HG03520 (cell line): ENCODE measurements at regions not wholly inside any gene's neighbourhood (a gene's known extent, or its start where the extent isn't known, plus 50 kb on each side); places are given as distances from the start of the nearest gene placed in this dataset.

Source experiments
- ATAC-seq: cut with Tn5 transposase; IDR thresholded peaks from one replicate; pipeline ENCODE4 v1.9.1; 2021; ENCODE audit warnings: mild to moderate bottlenecking, moderate library complexity; ENCODE audit not compliant: unreplicated experiment

DNA sequence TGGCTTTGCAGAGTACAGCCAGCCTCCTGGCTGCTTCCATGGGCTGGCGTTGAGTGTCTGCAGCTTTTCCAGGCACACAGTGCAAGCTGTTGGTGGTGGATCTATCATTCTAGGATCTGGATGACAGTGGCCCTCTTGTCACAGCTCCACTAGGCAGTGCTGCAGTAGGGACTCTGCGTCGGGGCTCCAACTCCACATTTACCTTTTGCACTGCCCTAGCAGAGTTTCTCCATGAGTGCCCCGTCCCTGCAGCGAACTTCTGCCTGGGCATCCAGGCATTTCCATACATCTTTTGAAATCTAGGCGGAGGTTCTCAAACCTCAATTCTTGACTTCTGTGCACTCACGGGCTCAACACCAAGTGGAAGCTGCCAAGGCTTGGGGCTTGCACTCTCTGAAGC is 1697.3 kb upstream of the MIR17HG start:
- ATAC-seq, result no peak

DNA sequence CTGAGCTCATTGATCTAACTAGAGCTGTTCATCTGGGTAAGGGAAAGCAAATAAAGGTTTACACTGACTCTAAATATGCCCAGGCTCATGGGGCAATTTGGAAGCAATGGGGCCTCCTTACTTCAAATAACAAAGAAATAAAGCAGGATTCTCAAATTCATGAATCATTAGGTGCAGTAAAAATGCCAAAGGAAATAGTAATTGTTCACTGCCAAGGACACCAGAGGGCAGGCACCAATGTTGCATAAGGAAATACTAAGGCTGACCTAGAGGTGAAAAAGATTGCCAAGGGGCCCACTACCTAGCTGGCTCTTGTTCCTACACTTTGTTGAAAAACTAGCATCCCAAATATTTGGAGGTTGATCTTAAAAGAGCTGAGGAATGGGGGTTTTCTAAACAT is 1686.7 kb upstream of the MIR17HG start:
- no peak for ATAC-seq

- no peak for ATAC-seq
Observed at GRCh38 chr13:89673789-89674311, 1673.6 kb upstream of the MIR17HG start.

DNA sequence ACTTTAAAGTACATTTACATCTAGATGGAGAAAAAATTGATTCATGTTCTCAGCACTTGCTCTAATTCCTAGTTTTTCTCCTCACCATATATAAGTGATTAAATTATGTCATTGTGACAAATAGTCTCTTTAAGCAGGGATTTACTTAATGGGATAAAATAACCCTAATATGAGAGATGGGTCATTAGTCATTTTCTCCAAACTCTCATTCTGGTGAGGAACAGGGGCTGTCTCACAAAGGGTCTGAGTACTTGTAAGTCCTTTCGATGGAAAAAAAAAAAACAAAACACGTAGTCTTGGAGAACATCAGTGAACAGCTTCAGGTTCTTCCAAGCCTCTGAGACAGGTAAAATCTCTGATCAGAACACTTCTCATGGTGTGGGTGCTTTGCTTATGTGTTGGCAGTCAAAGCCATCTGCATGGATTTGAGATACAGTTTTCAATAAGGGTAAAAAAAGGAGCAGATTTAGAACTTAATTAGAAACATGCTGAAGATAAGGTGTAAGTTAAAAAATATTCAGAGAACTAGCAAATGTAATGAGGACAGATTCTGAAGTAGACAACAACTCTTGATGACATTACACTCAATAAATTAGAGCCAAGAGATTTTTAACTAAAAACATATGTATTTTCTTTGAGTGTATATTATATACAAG is 1668.9 kb upstream of the MIR17HG start:
- ATAC-seq, result no peak

- ATAC-seq, result no peak
Observed at GRCh38 chr13:89684896-89685295, 1662.6 kb upstream of the MIR17HG start.

DNA sequence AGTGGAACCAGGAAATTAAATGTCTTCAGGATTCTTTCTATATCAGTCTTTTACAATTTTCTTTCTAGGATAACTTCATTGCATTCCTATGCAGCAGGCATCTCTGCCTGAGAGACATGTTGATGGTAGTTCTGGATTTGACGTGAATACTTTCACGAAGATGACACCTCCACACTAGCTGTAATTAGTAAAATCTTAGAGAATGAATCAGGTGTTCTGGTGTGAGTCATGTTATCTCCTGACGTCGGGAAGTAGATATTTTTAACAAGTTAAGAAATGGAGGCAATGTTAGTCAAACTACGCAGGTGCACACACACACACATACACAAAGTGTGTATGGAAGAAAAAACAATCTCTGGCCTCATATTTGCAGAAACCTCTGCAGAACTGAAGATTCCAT is 1661.3 kb upstream of the MIR17HG start:
- ATAC-seq, result no peak

GRCh38 chr13:89687066-89687465 is 1660.4 kb upstream of the MIR17HG start:
- no peak for ATAC-seq

- no peak for ATAC-seq
Observed at GRCh38 chr13:89688918-89689317, 1658.6 kb upstream of the MIR17HG start.

DNA sequence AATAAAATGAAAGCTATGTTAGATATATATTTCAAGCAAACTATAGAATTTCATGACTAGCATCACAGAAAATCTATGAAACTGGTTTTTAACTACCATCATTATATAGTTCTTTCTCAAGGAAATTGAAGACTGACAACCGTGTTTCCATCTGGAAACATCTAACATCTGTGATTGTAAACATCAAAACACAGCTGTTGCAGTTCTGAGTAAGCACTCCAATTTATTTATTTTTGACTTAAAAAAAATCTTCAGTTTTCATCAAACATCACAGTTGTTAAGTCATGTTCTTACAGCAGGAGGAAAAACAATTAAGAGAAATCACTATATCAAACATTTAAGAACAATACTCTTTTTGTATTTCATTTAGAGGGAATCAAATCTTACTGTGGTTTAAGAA is 1653.0 kb upstream of the MIR17HG start:
- no peak for ATAC-seq

DNA sequence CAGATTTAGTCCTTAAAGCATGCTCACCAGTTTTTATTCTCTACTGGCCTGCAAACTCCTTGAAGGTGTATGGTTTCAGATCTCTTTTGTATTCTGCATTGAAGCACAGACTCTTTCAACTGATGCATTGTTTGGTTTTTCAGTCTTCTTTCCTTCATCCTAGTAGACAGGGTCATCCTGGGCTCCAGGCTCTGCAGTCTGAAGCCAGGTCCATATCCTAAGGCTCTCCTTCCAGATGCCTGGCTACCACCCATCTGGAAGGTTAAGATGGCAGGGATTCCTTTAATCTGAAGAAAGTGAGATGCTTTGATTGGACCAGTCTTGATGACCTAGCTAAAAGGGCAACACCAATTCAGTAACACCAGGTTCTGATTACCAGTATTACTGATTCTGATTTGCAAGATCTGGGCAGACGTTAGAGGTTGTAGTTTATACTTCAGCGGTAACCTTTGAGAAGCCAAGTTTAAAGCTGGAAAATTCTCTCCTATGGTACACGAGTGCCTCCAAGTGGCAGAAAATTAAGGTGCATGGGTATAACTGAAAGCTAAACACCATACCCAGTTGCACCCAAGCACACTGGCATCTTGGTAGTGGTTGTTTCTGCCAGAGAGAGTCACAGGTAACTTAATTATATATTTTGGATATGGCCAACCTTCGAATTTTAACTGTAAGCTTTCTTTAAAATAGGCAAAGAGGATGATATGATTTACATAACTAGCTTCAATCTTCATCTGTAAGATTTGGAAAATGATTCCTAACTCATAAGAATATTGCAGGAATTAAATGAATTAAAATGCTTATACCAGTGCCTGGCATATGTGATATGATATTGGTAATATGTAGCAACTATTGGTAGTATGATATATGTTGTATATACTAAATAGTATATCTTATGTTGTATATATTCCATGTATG is 1651.9 kb upstream of the MIR17HG start:
- no peak for ATAC-seq

DNA sequence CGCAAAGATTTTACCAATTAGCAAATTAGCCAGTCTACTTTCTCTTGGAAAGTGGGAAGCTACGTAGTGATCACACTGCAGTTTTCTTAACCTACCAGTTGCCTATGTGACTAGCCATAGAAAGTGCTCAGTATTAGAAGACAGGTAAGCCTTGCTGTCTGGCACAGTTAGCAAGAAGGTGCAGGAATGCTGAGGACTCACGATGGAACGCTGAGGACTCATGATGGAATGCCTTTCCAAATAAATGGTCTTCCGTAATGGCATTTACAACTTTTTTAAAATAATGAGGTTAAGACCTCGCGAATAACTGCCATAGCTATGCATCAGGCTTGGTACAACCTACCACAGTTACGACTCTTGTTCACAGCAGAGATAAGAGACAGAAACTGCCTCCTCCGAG is 1645.6 kb upstream of the MIR17HG start:
- ATAC-seq, result no peak

DNA sequence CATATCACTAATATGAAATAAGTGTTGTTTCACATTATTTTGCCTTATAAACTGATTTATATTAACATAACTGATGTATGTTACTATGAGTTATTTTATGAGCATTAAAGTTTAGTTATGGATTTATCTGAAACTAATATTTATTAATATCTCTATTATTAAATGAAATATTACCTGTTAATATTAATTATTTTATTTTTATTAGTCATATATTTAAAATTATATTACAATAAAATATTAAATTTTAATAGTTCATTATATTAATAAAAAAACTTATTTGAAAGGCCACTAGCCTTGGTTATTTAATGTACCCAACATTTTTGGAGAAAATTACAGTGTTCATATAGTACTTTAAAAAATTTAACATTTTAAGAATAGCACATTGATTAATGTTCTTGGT is 1643.4 kb upstream of the MIR17HG start:
- ATAC-seq, result no peak

DNA sequence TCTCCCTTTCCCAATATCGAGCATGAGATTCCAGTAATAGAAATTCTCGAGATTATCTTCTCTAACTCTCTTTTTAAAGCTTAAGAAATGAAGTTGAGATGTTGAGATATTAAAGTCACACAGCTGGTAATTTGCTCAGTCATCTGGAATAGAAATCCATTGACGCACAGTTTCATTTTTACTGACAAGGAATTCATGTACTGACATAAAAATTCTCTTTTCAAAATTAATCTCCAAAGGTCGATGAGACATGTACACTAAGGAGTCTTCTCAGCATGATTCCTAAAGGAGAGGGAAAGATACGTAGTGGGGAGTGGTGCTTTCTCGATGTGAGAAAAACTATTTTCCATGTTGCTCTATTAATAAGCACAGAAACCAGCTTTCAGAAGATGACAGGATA is 1639.5 kb upstream of the MIR17HG start:
- no peak for ATAC-seq

GRCh38 chr13:89721216-89721615 is 1626.3 kb upstream of the MIR17HG start:
- no peak for ATAC-seq

- no peak for ATAC-seq
Observed at GRCh38 chr13:89726690-89727435, 1620.6 kb upstream of the MIR17HG start.

GRCh38 chr13:89733829-89734228 is 1613.7 kb upstream of the MIR17HG start:
- ATAC-seq, result no peak

- no peak for ATAC-seq
Observed at GRCh38 chr13:89737051-89737450, 1610.4 kb upstream of the MIR17HG start.

GRCh38 chr13:89738072-89738471 is 1609.4 kb upstream of the MIR17HG start:
- no peak for ATAC-seq

DNA sequence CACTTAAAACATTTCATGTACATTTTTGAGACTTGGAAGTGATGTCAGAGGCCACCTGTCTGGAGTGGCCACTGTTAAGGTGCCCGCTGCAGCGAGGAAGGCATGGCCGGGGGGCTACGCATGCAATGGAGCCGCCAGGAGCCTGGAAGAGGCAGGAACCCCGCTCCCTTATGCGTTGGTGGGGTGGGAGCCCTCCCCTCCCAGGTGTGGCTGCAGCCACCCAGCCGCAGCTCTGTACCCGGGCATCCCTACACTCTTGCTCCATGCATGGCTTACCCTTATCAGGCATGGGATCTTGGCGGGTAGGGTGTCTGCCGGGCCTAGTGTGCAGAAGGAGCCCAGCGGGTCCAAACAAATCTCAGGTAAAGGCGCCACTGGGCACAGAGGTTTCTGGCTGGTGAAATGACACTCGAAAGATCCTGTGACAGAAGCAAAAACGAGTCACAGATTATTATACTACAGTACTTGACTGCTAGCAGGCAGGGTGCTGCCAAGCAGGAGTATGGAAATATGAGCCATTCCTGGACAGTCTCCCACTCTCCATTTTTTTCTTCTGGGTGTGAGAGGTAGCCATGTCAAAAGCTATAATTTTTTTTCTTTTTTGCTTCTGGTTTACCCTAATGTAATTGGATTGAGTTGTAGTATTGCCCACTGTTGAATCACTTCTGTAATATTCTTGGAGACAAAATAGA is 1606.3 kb upstream of the MIR17HG start:
- no peak for ATAC-seq

- ATAC-seq, result no peak
Observed at GRCh38 chr13:89746554-89746953, 1600.9 kb upstream of the MIR17HG start.

- no peak for ATAC-seq
Observed at GRCh38 chr13:89748716-89749115, 1598.8 kb upstream of the MIR17HG start.
